GM10248 (cell line): ENCODE measurements at regions not wholly inside any gene's neighbourhood (a gene's known extent, or its start where the extent isn't known, plus 50 kb on each side); places are given as distances from the start of the nearest gene placed in this dataset.

ENCODE experiments used
- CTCF ChIA-PET: fragments of 300-600 bp; sonication (Branson Sonifier 250); formaldehyde crosslinking; extraction: SDS; loops from one replicate; lab custom pipeline; 2021; ENCODE audit warnings: antibody characterized with exemption; lab: Yijun Ruan, JAX
- POLR2A ChIA-PET: fragments of 350-650 bp; sonication (Branson Sonifier 250); formaldehyde crosslinking; extraction: SDS; loops from one replicate; lab custom pipeline; 2020; ENCODE audit warnings: antibody characterized with exemption; lab: Yijun Ruan, JAX
- DNase-seq: peaks from one replicate; pipeline ENCODE4 v3.0.0; 2012; ENCODE audit errors: extremely low spot score
- CTCF ChIP-seq: IDR thresholded peaks from 2 replicates; pipeline ENCODE4 v1.5.1; 2012; ENCODE audit warnings: mild to moderate bottlenecking, low read depth; ENCODE audit errors: extremely low read depth, missing control alignments, control extremely low read depth

DNA sequence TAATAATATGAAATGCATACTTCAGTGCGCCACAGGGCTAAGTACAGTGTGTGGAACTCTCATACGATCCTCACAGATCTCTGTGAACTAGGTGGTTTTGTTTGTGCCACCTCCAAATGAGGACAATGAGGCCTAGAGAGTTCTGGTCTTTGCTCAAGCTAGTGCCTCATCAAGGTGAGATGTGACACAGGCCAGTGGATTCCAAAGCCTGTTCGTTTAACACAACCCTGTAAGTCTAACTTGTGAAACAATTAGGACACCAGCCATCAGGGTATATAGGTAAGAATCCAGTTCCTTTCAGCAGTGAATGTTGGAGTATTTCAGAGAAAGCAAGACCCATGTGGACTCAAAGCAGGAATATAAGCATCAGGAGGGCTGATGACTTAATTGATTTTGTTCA lies 130.7 kb upstream of the GAS1 start:
- ChIA-PET CTCF (no interaction called here), POLR2A (no interaction called here)
- DNase-seq, result no peak
- TF ChIP-seq CTCF, result no peak

- DNase-seq, result no peak
- TF ChIP-seq CTCF, result no peak
- CTCF ChIA-PET, result interaction anchor here (1.7 kb wide), 1 partner anchor 8 kb away, joined by 4 read pairs; no protein-coding TSS in a partner anchor
- POLR2A ChIA-PET, result no interaction called here
Measured at GRCh38 chr9:87080512-87081264, 133.4 kb upstream of the GAS1 start.

DNA sequence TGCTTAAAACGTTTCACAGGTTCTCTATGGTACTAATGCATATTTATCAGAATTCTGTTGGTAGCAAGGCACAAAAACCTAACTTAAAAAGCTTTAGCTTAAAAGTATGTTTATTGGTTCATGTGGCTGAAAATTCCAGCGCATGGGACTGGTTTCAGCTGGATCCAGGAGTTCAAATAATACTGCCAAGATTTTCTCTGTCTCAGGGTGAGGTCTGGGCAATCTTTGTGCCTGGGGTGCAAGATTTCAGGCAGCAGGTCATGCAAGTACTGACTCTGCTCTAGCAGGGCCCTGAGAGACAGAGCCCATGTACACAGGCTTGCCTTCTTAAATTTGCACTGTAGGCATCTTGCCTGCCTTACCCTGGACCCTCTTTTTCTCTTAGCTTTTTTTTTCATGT lies 134.2 kb upstream of the GAS1 start:
- ChIA-PET POLR2A (no interaction called here), CTCF (no interaction called here)
- no peak for DNase-seq
- no peak for TF ChIP-seq CTCF

DNA sequence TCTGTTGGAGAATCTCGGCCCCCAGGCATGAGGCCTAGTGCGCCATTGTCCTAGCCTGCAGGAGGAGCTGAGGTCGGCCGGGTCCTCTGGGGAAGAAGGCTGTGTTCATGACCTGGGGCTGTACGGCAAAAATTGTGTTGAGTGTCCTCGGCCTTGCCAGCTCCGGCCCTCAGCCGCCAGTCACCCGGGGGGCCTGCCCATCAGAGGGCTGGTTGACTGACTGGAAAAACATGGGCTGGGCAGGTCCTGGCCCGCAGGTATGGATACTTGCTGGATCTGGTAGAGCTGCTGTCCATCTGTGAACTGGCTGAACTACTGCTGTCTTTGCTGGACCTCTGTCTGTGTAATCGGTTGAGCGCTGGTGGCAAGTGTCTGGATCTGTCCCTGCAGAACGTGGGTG lies 136.7 kb upstream of the GAS1 start:
- POLR2A ChIA-PET, result no interaction called here
- CTCF ChIA-PET, result no interaction called here
- TF ChIP-seq CTCF, result no peak
- no peak for DNase-seq

- no peak for DNase-seq
- POLR2A ChIA-PET, result no interaction called here
- CTCF ChIA-PET, result no interaction called here
- no peak for TF ChIP-seq CTCF
Measured at GRCh38 chr9:87084407-87084806, 137.1 kb upstream of the GAS1 start.

- no peak for DNase-seq
- ChIA-PET CTCF (no interaction called here), POLR2A (no interaction called here)
- TF ChIP-seq CTCF, result no peak
Measured at GRCh38 chr9:87085073-87085472, 137.8 kb upstream of the GAS1 start.

- no peak for TF ChIP-seq CTCF
- POLR2A ChIA-PET, result no interaction called here
- CTCF ChIA-PET, result no interaction called here
- DNase-seq, result no peak
Measured at GRCh38 chr9:87085521-87085920, 138.2 kb upstream of the GAS1 start.
